Naive B cell (primary cell): ENCODE measurements at regions not wholly inside any gene's neighbourhood (a gene's known extent, or its start where the extent isn't known, plus 50 kb on each side); places are given as distances from the start of the nearest gene placed in this dataset.
A peak's percentile ranks its signal among the peaks of the same experiment; 100 is the strongest.

Experiments used
- ATAC-seq, 2 donors: fragments of 150-1000 bp; cut with Tn5 transposase; 2 replicates each; pipeline ENCODE4 v1.10.0; 2021; ENCODE audit warnings: low read depth in 2 of 2, mild to moderate bottlenecking in 2 of 2, moderate library complexity in 2 of 2
- DNase-seq: peaks from one replicate; pipeline ENCODE4 v3.0.0; 2022
- H3K27ac Mint-ChIP-seq, 6 donors: one replicate each; pipeline ENCODE4 v1.8.0; 2020 to 2022; ENCODE audit warnings: mild to moderate bottlenecking in 6 of 6, mixed read lengths in 6 of 6, moderate library complexity in 5 of 6, inconsistent platforms in 2 of 6
- H3K27me3 Mint-ChIP-seq, 3 donors: one replicate each; pipeline ENCODE4 v1.8.0; 2021 to 2022; ENCODE audit warnings: mixed read lengths in 3 of 3, mild to moderate bottlenecking in 1 of 3
- H3K36me3 Mint-ChIP-seq, 2 donors: one replicate each; pipeline ENCODE4 v1.8.0; 2020 to 2022; ENCODE audit warnings: mixed read lengths in 2 of 2, inconsistent platforms in 1 of 2, mild to moderate bottlenecking in 1 of 2
- H3K4me1 Mint-ChIP-seq, 3 donors: one replicate each; pipeline ENCODE4 v1.8.0; 2020 to 2022; ENCODE audit warnings: mixed read lengths in 3 of 3, inconsistent platforms in 1 of 3, mild to moderate bottlenecking in 1 of 3, moderate library complexity in 1 of 3
- H3K4me3 Mint-ChIP-seq, 8 donors: one replicate each; pipeline ENCODE4 v1.8.0; 2020 to 2022; ENCODE audit warnings: mild to moderate bottlenecking in 8 of 8, mixed read lengths in 8 of 8, moderate library complexity in 8 of 8, inconsistent platforms in 2 of 8
- H3K9me3 Mint-ChIP-seq, 7 donors: one replicate each; pipeline ENCODE4 v1.8.0; 2020 to 2022; ENCODE audit warnings: mixed read lengths in 7 of 7, mild to moderate bottlenecking in 5 of 7, inconsistent platforms in 2 of 7, moderate library complexity in 1 of 7

DNA sequence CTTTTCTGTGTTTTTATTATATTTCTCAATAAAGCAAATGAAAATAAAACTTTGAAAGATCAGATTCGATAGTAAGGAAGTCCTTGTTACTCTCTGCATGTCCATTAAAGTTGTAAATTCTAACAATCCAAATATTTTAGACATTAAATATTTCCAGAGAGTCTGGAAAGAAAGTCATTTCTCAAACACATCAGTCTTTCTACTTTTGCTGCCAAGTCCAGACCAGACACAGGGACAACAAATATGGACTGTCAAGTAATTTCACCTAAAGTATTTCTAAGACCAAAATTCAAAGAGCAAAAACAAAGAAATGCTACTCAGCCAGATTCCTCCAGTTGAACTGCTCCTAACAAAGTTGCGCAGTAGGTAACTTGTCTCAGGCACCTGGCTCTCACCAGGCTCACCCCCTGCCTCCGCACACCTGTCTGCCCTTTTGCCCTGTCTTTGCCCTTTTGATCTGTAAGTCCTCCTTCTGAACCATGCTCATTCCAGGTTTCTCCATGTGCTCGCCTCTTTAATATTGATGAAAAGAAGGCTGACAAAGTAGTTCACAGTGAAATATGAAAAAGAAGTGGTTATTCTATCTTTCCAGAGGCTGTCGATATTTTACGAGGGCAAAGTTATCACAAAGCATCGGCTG lies 300.5 kb downstream of the C7orf25 start:
- peaks cover 0 to 9% (median 7%) of the 10 kb centered on the region in 3 donors for H3K27me3 Mint-ChIP-seq
- ATAC-seq: no peak
- no peak overlapping the region for H3K4me3 Mint-ChIP-seq
- H3K27ac Mint-ChIP-seq: no peak overlapping the region
- H3K36me3 Mint-ChIP-seq: no peaks in the 10 kb centered on the region
- DNase-seq: no peak
- H3K9me3 Mint-ChIP-seq: no peaks in the 10 kb centered on the region
- H3K4me1 Mint-ChIP-seq: no peaks in the 10 kb centered on the region

DNA sequence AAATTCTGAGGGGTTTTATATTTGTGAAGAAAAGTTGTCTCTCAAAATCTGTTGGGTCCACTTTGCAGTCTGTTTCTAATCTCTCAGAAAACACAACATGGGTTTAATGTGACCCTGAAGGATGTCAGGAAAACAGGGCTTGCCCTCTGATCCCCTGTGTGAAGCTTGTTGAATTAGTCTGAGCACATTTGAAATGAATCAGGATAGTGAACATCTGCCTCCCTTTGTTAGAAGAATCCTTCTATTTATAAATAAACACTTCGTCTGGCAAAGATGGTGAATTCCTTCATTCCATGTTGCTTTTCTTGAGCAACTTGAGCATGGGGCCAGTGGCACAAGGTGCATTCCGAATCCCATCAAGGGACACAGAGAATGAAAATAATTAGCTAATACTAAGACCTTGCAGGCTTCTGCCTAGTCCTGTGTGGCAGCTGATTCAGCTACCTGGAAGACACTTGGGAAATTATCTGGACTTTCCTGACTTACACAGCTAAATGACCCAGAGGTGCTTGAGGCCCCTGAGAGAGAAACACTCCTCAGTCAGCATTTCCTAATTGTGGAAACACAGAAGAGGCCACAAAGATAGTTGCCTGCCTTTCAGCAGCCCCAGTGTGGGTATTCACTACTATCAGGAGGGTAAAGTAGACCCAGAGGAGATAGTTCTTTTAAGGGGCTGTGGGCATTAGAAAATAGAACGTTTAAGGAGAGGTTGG lies 305.5 kb downstream of the C7orf25 start:
- peaks cover 0 to 6% (median 0%) of the 10 kb centered on the region in 7 donors for H3K9me3 Mint-ChIP-seq
- no peaks in the 10 kb centered on the region for H3K4me1 Mint-ChIP-seq
- no peak overlapping the region for H3K4me3 Mint-ChIP-seq
- DNase-seq (no peak), ATAC-seq (no peak)
- peaks cover 0 to 7% (median 0%) of the 10 kb centered on the region in 3 donors for H3K27me3 Mint-ChIP-seq
- no peaks in the 10 kb centered on the region for H3K36me3 Mint-ChIP-seq
- no peak overlapping the region for H3K27ac Mint-ChIP-seq

DNA sequence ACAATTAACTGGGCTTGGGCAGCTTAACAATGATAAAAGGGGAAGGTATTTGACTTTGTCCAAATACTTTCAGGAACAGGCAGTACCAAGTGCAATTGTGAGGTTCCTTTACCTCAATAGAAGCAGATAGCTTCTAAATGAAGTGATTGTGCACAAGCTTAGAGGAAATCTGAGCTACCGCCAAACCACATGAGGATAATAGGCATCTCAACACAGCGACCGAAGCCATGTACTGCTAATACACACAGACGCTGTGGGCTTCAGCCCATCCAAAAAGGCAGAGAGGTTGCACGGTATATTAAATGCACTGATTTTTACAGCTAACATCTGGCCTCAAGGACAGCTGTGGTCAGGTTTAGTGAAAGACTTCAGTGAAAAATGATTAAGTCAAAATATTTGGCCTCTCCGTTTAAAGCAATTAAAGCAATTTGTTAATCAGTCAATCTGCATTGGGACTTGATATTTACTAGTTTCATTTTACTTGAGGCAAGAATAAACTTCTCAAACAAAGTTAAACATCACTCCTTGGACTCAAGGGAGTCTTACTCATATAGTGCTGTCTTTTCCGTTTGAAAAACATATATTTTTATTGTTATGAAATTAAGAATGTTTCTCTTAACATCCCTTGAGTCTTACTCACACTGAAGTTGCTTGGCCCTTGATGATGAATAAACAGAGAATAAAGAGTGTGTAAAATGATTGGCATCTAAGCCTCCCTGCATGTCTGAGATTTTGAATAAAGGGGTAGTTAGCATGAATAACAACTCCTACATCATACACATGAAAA lies 306.3 kb downstream of the C7orf25 start:
- DNase-seq (no peak), ATAC-seq (no peak)
- Mint-ChIP-seq H3K4me1 (no peaks in the 10 kb centered on the region), H3K27me3 (peaks cover 0 to 7% (median 0%) of the 10 kb centered on the region in 3 donors), H3K4me3 (no peak overlapping the region), H3K9me3 (peaks cover 0 to 6% (median 0%) of the 10 kb centered on the region in 7 donors), H3K36me3 (no peaks in the 10 kb centered on the region), H3K27ac (no peak overlapping the region)

DNA sequence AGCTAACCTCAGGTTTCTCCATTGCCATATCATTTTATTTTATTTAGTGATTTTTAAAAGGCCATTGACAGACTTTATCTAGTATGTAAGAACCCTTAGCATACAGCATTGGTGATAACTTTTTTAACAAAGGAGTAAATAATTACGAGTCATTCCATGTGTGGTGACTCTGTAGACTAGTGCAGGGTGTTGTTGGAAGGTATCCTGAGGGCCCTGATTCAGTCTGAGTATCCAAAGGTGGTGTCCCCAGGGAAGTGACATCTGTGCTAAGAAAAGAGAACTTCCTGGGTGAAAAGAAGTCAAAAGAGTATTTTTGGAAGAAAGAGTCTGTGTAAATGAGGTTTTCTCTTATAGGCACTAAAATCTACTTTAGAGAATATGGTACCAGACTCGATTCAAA lies 308.4 kb downstream of the C7orf25 start:
- H3K4me3 Mint-ChIP-seq: no peak overlapping the region
- no peaks in the 10 kb centered on the region for H3K4me1 Mint-ChIP-seq
- H3K36me3 Mint-ChIP-seq: no peaks in the 10 kb centered on the region
- ATAC-seq (no peak), DNase-seq (no peak)
- peaks cover 0 to 6% (median 0%) of the 10 kb centered on the region in 7 donors for H3K9me3 Mint-ChIP-seq
- H3K27ac Mint-ChIP-seq: no peak overlapping the region
- peaks cover 0 to 7% (median 0%) of the 10 kb centered on the region in 3 donors for H3K27me3 Mint-ChIP-seq

DNA sequence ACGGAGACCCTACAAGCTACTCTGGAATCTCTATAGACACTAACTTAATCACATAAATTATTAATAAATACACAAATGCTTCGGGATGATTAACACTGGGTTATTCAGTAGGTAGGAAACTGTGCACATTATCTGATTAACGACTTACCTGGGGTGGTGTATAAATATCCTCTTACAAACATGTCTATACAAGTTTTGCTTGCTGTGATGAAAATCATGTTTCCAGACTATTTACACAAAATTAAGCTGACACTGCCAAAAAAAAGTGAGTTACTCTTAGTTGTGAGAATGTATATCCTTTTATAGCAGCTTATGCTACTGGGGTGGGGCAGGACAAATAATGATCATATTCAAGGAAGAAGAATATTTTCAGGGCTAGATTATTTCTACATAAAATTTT lies 314.6 kb downstream of the C7orf25 start:
- ATAC-seq (no peak), DNase-seq (no peak)
- H3K27ac Mint-ChIP-seq: no peak overlapping the region
- no peaks in the 10 kb centered on the region for H3K36me3 Mint-ChIP-seq
- no peaks in the 10 kb centered on the region for H3K4me1 Mint-ChIP-seq
- H3K27me3 Mint-ChIP-seq: no peaks in the 10 kb centered on the region
- no peak overlapping the region for H3K4me3 Mint-ChIP-seq
- peaks cover 0 to 7% (median 3%) of the 10 kb centered on the region in 7 donors for H3K9me3 Mint-ChIP-seq

DNA sequence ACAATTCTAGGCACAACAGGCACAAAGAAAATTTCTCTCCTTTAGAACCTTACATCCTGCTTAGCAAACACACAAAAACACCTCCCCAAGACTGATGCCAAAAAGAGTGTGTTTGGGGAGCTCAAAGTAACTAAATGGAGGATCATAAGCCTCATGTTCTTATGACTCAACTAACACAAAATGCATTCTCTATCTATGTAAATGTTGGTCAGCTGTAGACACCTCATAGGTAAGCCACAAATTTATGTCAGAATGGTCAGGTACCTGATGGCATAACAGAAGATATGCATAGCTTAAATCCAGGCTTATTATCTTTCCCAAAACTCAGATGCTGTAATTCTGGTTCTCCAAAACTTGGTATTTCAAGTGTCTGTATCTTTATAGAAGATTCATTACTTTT lies 315.1 kb downstream of the C7orf25 start:
- H3K9me3 Mint-ChIP-seq: peaks cover 0 to 13% (median 3%) of the 10 kb centered on the region in 7 donors
- no peak for ATAC-seq
- H3K27me3 Mint-ChIP-seq: no peaks in the 10 kb centered on the region
- no peaks in the 10 kb centered on the region for H3K36me3 Mint-ChIP-seq
- H3K4me3 Mint-ChIP-seq: no peak overlapping the region
- no peak overlapping the region for H3K27ac Mint-ChIP-seq
- no peak for DNase-seq
- no peaks in the 10 kb centered on the region for H3K4me1 Mint-ChIP-seq

DNA sequence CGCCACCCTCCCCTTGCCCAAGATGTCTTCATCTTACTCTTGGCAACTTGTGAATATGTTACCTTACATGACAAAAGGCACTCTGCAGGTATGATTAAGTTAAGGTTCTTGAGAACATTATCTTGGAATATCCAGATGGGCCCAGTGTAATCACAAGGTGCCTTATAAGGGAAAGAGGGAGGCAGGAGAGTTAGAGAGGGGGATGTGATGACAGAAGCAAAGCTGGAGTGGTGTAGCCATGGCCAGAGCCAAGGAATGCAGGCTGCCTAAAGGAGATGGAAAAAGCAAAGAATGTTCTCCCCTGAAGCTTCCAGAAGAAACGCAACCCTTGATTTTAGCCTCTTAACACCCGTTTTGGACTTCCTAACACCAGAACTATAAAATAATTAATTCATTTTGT lies 318.0 kb downstream of the C7orf25 start:
- DNase-seq (no peak), ATAC-seq (no peak)
- Mint-ChIP-seq H3K9me3 (peaks cover 0 to 24% (median 3%) of the 10 kb centered on the region in 7 donors), H3K27me3 (no peaks in the 10 kb centered on the region), H3K36me3 (no peaks in the 10 kb centered on the region), H3K27ac (no peak overlapping the region), H3K4me3 (no peak overlapping the region), H3K4me1 (no peaks in the 10 kb centered on the region)

DNA sequence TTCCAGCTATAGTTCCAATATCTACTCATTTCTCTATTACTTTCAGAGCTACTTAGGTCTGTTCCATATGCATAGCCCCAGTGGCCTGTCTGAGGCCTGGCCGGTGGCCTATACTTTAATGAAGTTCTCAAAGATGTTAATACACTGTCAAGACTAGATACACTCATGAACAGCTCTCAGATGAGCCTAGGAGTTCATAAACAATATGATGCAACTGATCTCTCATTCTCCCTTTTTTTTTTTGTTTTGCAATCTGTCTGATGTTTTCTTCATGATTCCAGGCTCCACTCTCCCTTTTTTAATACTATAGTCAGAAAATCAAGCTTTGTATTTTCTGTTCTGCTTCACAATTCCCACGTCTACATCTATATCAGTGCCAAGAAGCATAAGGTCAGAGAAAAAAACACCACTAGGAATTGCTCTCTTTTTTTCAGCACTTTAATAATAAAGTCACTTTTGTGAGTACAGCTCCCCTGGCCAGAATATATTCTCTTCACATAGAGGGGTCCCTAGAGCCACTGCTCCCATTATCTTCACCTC lies 321.0 kb downstream of the C7orf25 start:
- DNase-seq (no peak), ATAC-seq (no peak)
- Mint-ChIP-seq H3K27ac (no peak overlapping the region), H3K4me3 (no peak overlapping the region), H3K4me1 (no peaks in the 10 kb centered on the region), H3K27me3 (no peaks in the 10 kb centered on the region), H3K36me3 (no peaks in the 10 kb centered on the region), H3K9me3 (peaks cover 4 to 34% (median 9%) of the 10 kb centered on the region in 7 donors)

DNA sequence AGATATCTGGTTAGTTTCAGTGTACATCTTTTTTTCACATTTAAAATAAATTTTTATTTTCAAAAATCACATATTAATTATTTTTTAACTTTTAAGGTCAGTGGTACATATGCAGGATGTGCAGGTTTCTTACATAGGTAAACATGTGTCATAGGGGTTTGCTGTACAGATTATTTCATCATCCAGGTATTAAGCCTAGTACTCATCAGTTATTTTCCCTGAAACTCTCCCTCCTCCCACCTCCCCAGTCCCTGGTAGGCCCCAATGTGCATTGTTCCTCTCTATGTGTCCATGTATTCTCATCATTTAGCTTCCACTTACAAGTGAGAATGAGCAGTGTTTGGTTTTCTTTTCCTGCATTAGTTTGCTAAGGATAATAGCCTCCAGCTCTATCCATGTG lies 323.0 kb downstream of the C7orf25 start:
- H3K36me3 Mint-ChIP-seq: no peaks in the 10 kb centered on the region
- H3K9me3 Mint-ChIP-seq: peaks cover 8 to 47% (median 12%) of the 10 kb centered on the region in 7 donors
- DNase-seq (no peak), ATAC-seq (no peak)
- H3K4me3 Mint-ChIP-seq: no peak overlapping the region
- no peaks in the 10 kb centered on the region for H3K4me1 Mint-ChIP-seq
- no peak overlapping the region for H3K27ac Mint-ChIP-seq
- H3K27me3 Mint-ChIP-seq: no peaks in the 10 kb centered on the region

DNA sequence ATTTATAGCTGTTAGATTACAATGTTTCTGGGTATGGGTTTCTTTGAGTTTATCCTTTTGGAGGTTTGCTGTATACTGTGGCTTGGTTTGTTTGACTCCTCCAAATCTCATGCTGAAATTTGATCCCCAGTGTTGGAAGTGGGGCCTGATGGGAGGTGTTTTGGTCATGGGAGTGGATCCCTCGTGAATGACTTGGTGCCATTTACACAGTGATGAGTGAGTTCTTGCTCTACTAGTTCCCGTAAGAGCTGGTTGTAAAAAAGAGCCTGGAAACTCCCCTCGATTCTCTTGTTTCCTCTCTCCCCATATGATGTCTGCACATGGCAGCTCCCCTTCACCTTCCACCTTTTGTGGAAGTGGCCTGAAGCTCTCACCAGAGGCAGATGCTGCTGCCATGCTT lies 324.1 kb downstream of the C7orf25 start:
- Mint-ChIP-seq H3K27ac (no peak overlapping the region), H3K27me3 (no peaks in the 10 kb centered on the region), H3K36me3 (no peaks in the 10 kb centered on the region), H3K4me1 (no peaks in the 10 kb centered on the region), H3K9me3 (peaks cover 8 to 48% (median 15%) of the 10 kb centered on the region in 7 donors), H3K4me3 (no peak overlapping the region)
- no peak for ATAC-seq
- DNase-seq: no peak

DNA sequence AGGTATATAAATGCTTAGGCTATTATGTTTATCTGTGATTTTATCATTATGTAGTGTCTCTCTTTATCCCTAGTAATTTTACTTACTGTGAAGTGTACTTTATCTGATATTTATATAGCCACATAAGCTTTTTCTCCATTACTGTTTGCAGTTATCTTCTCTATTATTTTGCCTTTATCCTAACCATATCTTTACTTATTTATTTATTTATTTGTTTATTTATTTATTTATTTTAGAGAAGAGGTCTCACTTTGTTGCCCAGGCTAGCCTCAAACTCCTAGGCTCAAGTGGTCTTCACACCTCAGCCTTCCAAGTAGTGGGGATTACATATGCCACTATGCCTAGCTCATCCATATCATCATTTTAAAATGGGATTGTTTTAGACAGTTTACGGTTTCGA lies 331.8 kb downstream of the C7orf25 start:
- H3K4me1 Mint-ChIP-seq: no peaks in the 10 kb centered on the region
- H3K27me3 Mint-ChIP-seq: no peaks in the 10 kb centered on the region
- DNase-seq: no peak
- peaks cover 8 to 34% (median 14%) of the 10 kb centered on the region in 7 donors for H3K9me3 Mint-ChIP-seq
- H3K27ac Mint-ChIP-seq: no peak overlapping the region
- H3K4me3 Mint-ChIP-seq: no peak overlapping the region
- no peak for ATAC-seq
- no peaks in the 10 kb centered on the region for H3K36me3 Mint-ChIP-seq

DNA sequence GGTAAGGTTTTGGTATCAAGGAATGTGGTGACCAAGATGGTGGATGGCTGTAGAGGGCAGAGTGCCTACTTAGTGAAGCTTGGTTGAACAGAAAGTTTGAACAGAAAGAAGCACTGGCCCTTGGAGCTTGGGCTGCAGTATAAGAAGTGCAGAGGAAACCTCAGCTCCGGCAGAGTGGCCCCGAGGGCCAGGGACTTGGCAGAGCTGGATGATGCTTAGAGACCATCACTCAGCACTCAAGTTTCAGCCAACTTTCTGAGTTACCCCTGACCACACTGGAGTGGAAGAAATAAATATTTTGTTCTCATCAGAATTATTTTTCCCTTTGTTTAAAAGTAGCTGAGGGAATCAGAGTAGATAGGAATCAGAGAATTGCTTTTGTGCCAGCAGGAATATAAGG lies 336.7 kb downstream of the C7orf25 start:
- no peak overlapping the region for H3K4me3 Mint-ChIP-seq
- no peaks in the 10 kb centered on the region for H3K36me3 Mint-ChIP-seq
- ATAC-seq: no peak
- H3K27me3 Mint-ChIP-seq: peaks cover 0 to 12% (median 0%) of the 10 kb centered on the region in 3 donors
- H3K4me1 Mint-ChIP-seq: no peaks in the 10 kb centered on the region
- DNase-seq: no peak
- no peak overlapping the region for H3K27ac Mint-ChIP-seq
- peaks cover 6 to 25% (median 9%) of the 10 kb centered on the region in 7 donors for H3K9me3 Mint-ChIP-seq

DNA sequence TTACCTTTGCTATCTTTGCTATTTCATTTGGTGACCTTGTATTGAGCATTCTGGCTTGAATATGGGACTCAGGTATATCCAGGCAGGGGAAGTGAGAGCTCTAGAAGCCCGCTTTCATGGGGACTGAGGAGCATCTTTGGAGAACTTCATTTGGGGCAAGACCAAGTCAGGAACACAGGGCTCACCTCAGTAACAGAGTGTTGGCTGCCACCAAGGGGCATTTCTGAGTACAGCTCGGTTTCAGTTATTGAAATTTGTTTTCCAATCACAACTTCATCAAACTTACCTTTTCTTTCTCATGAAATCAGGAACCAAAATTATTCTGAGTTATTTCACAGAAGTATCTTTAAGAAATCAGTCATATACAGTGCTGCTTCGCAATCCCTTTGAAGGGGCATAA lies 337.2 kb downstream of the C7orf25 start:
- DNase-seq (no peak), ATAC-seq (no peak)
- Mint-ChIP-seq H3K9me3 (peaks cover 3 to 21% (median 6%) of the 10 kb centered on the region in 7 donors), H3K4me1 (no peaks in the 10 kb centered on the region), H3K36me3 (no peaks in the 10 kb centered on the region), H3K4me3 (no peak overlapping the region), H3K27me3 (peaks cover 0 to 13% (median 3%) of the 10 kb centered on the region in 3 donors), H3K27ac (peak overlapping the region in 1 of 6 donors; percentile 30)
